Coronary artery (tissue), 2 donors: ENCODE measurements at regions not wholly inside any gene's neighbourhood (a gene's known extent, or its start where the extent isn't known, plus 50 kb on each side); places are given as distances from the start of the nearest gene placed in this dataset.
"Not testable (repeated sequence)": the region's sequence is repeated elsewhere in the genome, so short reads cannot be mapped to it uniquely, and the experiment has no call there.

Experiments
- DNase-seq: peaks from one replicate; pipeline ENCODE4 v3.0.0-alpha.2; 2017; ENCODE audit warnings: low spot score
- H3K27ac ChIP-seq, 2 donors: fragments of 200-600 bp; sonication (generic); one replicate each; pipeline ENCODE4 v1.5.1; 2016 to 2019
- H3K4me3 ChIP-seq: fragments of 200-600 bp; sonication (generic); 2 replicates; pipeline ENCODE4 v1.5.1; 2016; ENCODE audit warnings: mild to moderate bottlenecking, moderate library complexity

GRCh38 chr9:138211070-138211469, 333.5 kb downstream of the CACNA1B start:
- H3K4me3 ChIP-seq, H3K27ac ChIP-seq, DNase-seq: not testable (repeated sequence)

- not testable (repeated sequence) for H3K27ac ChIP-seq, H3K4me3 ChIP-seq, DNase-seq
Measured at GRCh38 chr9:138211544-138212219, 334.1 kb downstream of the CACNA1B start.

GRCh38 chr9:138212811-138213210, 335.2 kb downstream of the CACNA1B start:
- peak; percentile 21 for DNase-seq
- H3K4me3 ChIP-seq, H3K27ac ChIP-seq: not testable (repeated sequence)

- DNase-seq, H3K27ac ChIP-seq, H3K4me3 ChIP-seq: not testable (repeated sequence)
Measured at GRCh38 chr9:138213748-138214147, 336.2 kb downstream of the CACNA1B start.

GRCh38 chr9:138214548-138214947, 337.0 kb downstream of the CACNA1B start:
- not testable (repeated sequence) for DNase-seq, H3K4me3 ChIP-seq, H3K27ac ChIP-seq

- not testable (repeated sequence) for H3K4me3 ChIP-seq, DNase-seq, H3K27ac ChIP-seq
Measured at GRCh38 chr9:138215588-138215987, 338.0 kb downstream of the CACNA1B start.

GRCh38 chr9:138216817-138217216, 339.2 kb downstream of the CACNA1B start:
- H3K4me3 ChIP-seq, H3K27ac ChIP-seq: not testable (repeated sequence)
- DNase-seq = peak; percentile 11

GRCh38 chr9:138217284-138217850, 339.8 kb downstream of the CACNA1B start:
- peak; percentile 12 for DNase-seq
- not testable (repeated sequence) for H3K27ac ChIP-seq, H3K4me3 ChIP-seq

GRCh38 chr9:138219249-138219648, 341.7 kb downstream of the CACNA1B start:
- not testable (repeated sequence) for DNase-seq, H3K27ac ChIP-seq, H3K4me3 ChIP-seq

GRCh38 chr9:138221446-138222054, 344.0 kb downstream of the CACNA1B start:
- DNase-seq, H3K27ac ChIP-seq, H3K4me3 ChIP-seq: not testable (repeated sequence)

- DNase-seq = not testable (repeated sequence)
Measured at GRCh38 chr9:138237099-138237498, 359.5 kb downstream of the CACNA1B start.

GRCh38 chr9:138282903-138283302, 405.3 kb downstream of the CACNA1B start:
- H3K27ac ChIP-seq, DNase-seq, H3K4me3 ChIP-seq: not testable (repeated sequence)

More at GRCh38 chr9:138237099-138237498, 359.5 kb downstream of the CACNA1B start:
- not testable (repeated sequence) for H3K27ac ChIP-seq, H3K4me3 ChIP-seq
